Endodermal cell (in vitro differentiated cells): ENCODE measurements at regions not wholly inside any gene's neighbourhood (a gene's known extent, or its start where the extent isn't known, plus 50 kb on each side); places are given as distances from the start of the nearest gene placed in this dataset.

Experiments
- DNase-seq: peaks from one replicate; pipeline ENCODE4 v3.0.0-alpha.2; 2017
- H3K27ac ChIP-seq: 2 replicates; pipeline ENCODE4 v1.5.1; 2013; ENCODE audit warnings: mild to moderate bottlenecking, low read depth, low read length, moderate library complexity
- H3K27me3 ChIP-seq: 2 replicates; pipeline ENCODE4 v1.6.1; 2013; ENCODE audit warnings: mild to moderate bottlenecking, low read length, moderate library complexity; ENCODE audit not compliant: insufficient read depth, control insufficient read depth, poor library complexity, severe bottlenecking
- H3K36me3 ChIP-seq: 2 replicates; pipeline ENCODE4 v1.7.0; 2013; ENCODE audit warnings: mild to moderate bottlenecking, low read length, moderate library complexity; ENCODE audit not compliant: control insufficient read depth, insufficient read depth
- H3K4me1 ChIP-seq: one replicate; pipeline ENCODE4 v1.7.0; 2013; ENCODE audit warnings: low read length; ENCODE audit not compliant: control insufficient read depth, insufficient read depth
- H3K4me3 ChIP-seq: 2 replicates; pipeline ENCODE4 v1.5.1; 2013; ENCODE audit warnings: mild to moderate bottlenecking, low read length, moderate library complexity
- H3K9ac ChIP-seq: 2 replicates; pipeline ENCODE4 v1.6.1; 2013; ENCODE audit warnings: mild to moderate bottlenecking, low read length, moderate library complexity; ENCODE audit not compliant: poor library complexity, severe bottlenecking; ENCODE audit errors: extremely low read depth
- H3K9me3 ChIP-seq: 2 replicates; pipeline ENCODE4 v1.6.1; 2013; ENCODE audit warnings: mild to moderate bottlenecking, low read length, moderate library complexity; ENCODE audit not compliant: control insufficient read depth
- H3K27ac Mint-ChIP-seq: 2 replicates; pipeline ENCODE4 v1.8.0; 2020; ENCODE audit warnings: mixed read lengths
- H3K27me3 Mint-ChIP-seq: 2 replicates; pipeline ENCODE4 v1.8.0; 2021; ENCODE audit warnings: mild to moderate bottlenecking, mixed read lengths; ENCODE audit not compliant: insufficient read depth
- H3K36me3 Mint-ChIP-seq: 2 replicates; pipeline ENCODE4 v1.8.0; 2020; ENCODE audit warnings: low read depth, mixed read lengths
- H3K4me1 Mint-ChIP-seq: 2 replicates; pipeline ENCODE4 v1.8.0; 2020; ENCODE audit warnings: mixed read lengths
- H3K4me3 Mint-ChIP-seq: 2 replicates; pipeline ENCODE4 v1.8.0; 2020; ENCODE audit warnings: mild to moderate bottlenecking, moderate library complexity, mixed read lengths
- H3K9me3 Mint-ChIP-seq: 2 replicates; pipeline ENCODE4 v1.8.0; 2020; ENCODE audit warnings: mild to moderate bottlenecking, mixed read lengths
- WGBS, 2 experiments: methylation state at CpG; one replicate each; pipeline versions ENCODE4 v1.1.5 to v1.1.7; 2013; ENCODE audit warnings: missing lambda C conversion rate in 2 of 2, mixed read lengths in 1 of 2; ENCODE audit not compliant: insufficient coverage in 1 of 2, insufficient read length in 1 of 2; 5-methylcytosine and 5-hydroxymethylcytosine counted together
- TF ChIP-seq, protein P1 (sequence below): fragments of 200-600 bp; sonication (generic); conservative IDR thresholded peaks from 2 replicates; pipeline ENCODE4 v1.5.0; 2021; ENCODE audit warnings: antibody characterized with exemption, mild to moderate bottlenecking

DNA sequence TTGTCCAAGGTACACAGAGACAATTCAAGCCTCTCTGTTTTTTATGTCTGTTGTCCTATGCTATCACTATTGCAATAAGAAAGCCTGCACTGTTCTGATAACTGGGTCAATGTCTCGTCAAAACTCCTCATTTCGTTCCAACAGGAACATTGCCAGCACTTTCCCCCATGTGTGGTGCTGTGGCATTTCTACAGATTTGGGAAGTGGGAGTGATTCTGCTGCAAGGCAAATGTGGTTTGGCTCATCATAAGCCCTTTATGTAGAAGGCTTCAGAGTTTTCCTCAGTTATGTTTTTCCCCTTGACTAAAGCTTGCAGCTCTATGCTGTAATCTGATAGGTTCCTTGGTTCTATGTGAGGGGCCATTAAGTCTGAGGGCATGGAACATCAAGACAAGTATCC, 324.1 kb upstream of the TCF4 start:
- Histone ChIP-seq H3K36me3 (no peaks in the 10 kb centered on the region), H3K4me1 (peaks cover 7% of the 10 kb centered on the region), H3K4me3 (no peak overlapping the region), H3K27me3 (no peaks in the 10 kb centered on the region), H3K9ac (no peak overlapping the region), H3K27ac (no peak overlapping the region), H3K9me3 (peaks cover 9% of the 10 kb centered on the region)
- Mint-ChIP-seq H3K36me3 (peaks cover 8% of the 10 kb centered on the region), H3K4me1 (peaks cover 26% of the 10 kb centered on the region), H3K4me3 (no peak overlapping the region), H3K9me3 (peaks cover 8% of the 10 kb centered on the region), H3K27ac (no peak overlapping the region), H3K27me3 (no peaks in the 10 kb centered on the region)
- DNase-seq = no peak
- 98 to 100% methylated on average over 1 to 2 of the region's 2 CpGs for WGBS, 2 experiments
- TF ChIP-seq, protein P1, sequence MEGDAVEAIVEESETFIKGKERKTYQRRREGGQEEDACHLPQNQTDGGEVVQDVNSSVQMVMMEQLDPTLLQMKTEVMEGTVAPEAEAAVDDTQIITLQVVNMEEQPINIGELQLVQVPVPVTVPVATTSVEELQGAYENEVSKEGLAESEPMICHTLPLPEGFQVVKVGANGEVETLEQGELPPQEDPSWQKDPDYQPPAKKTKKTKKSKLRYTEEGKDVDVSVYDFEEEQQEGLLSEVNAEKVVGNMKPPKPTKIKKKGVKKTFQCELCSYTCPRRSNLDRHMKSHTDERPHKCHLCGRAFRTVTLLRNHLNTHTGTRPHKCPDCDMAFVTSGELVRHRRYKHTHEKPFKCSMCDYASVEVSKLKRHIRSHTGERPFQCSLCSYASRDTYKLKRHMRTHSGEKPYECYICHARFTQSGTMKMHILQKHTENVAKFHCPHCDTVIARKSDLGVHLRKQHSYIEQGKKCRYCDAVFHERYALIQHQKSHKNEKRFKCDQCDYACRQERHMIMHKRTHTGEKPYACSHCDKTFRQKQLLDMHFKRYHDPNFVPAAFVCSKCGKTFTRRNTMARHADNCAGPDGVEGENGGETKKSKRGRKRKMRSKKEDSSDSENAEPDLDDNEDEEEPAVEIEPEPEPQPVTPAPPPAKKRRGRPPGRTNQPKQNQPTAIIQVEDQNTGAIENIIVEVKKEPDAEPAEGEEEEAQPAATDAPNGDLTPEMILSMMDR = no peak

DNA sequence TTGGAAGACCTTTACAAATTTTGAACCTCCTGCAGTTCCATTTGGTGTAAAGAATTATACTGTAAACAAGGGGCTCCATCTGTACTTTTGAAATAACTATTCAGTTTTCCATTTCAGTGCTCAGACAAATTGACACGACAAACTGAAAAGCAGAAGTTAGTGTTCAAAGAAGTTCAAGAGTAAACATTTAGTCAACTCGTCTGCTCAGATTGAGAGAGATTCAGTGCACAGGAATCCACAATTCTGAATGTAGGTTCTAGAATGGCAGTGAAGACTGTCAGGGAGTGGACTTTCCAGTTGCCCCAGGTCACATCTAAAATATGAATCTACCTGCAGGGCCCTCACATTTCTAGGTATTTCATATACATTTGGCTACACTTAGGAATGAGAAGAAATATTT, 322.3 kb upstream of the TCF4 start:
- peaks cover 5% of the 10 kb centered on the region for H3K36me3 Mint-ChIP-seq
- H3K4me1 Mint-ChIP-seq = peaks cover 30% of the 10 kb centered on the region
- Histone ChIP-seq H3K27me3 (no peaks in the 10 kb centered on the region), H3K9me3 (no peaks in the 10 kb centered on the region), H3K4me1 (peaks cover 7% of the 10 kb centered on the region), H3K36me3 (no peaks in the 10 kb centered on the region), H3K9ac (no peak overlapping the region), H3K27ac (no peak overlapping the region), H3K4me3 (no peak overlapping the region)
- TF ChIP-seq, protein P1 = no peak
- 92 to 93% methylated on average over 2 of the region's 2 CpGs for WGBS, 2 experiments
- no peak overlapping the region for H3K4me3 Mint-ChIP-seq
- no peaks in the 10 kb centered on the region for H3K27me3 Mint-ChIP-seq
- no peak for DNase-seq
- no peaks in the 10 kb centered on the region for H3K9me3 Mint-ChIP-seq
- H3K27ac Mint-ChIP-seq = no peak overlapping the region

DNA sequence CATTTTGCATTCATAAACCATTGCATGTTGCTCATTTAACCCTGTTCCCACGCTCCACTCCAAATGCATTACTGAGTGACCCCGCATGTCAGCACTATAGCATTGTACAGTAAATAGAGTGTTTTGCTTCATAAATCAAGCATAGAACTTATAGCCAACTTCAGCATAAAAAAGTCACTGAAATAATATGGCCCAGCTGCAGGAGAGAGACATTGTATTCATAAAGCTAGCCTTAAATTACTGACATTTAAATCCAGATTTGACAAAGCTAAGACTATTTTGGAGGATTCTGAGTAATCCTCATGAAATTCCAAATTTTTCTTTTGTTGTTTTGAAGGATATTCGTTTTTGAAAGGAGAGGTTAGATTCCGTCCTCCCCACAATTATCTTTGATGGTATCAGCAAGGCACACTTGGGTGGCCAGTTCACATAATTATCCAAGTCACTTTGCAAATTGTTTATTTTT, 320.9 kb upstream of the TCF4 start:
- TF ChIP-seq, protein P1 = no peak
- Mint-ChIP-seq H3K27me3 (no peaks in the 10 kb centered on the region), H3K9me3 (no peaks in the 10 kb centered on the region), H3K4me1 (peaks cover 33% of the 10 kb centered on the region), H3K4me3 (no peak overlapping the region), H3K36me3 (peaks cover 1% of the 10 kb centered on the region), H3K27ac (no peak overlapping the region)
- Histone ChIP-seq H3K4me3 (no peak overlapping the region), H3K9me3 (no peaks in the 10 kb centered on the region), H3K9ac (peak overlapping the region; percentile 2), H3K4me1 (peaks cover 14% of the 10 kb centered on the region), H3K36me3 (no peaks in the 10 kb centered on the region), H3K27me3 (no peaks in the 10 kb centered on the region), H3K27ac (no peak overlapping the region)
- no peak for DNase-seq
- 75 to 80% methylated on average over 2 to 4 of the region's 4 CpGs for WGBS, 2 experiments
